Liver (tissue), 3 donors: ENCODE measurements at regions not wholly inside any gene's neighbourhood (a gene's known extent, or its start where the extent isn't known, plus 50 kb on each side); places are given as distances from the start of the nearest gene placed in this dataset.

Source experiments
- EGR1 ChIP-seq, 2 donors: IDR thresholded peaks; 2 replicates each; pipeline ENCODE4 v1.6.1; 2016 to 2018; ENCODE audit warnings: antibody characterized with exemption in 2 of 2, low read depth in 2 of 2
- FOXA1 ChIP-seq: IDR thresholded peaks from 2 replicates; pipeline ENCODE4 v1.6.1; 2016; ENCODE audit warnings: antibody characterized with exemption
- HNF4G ChIP-seq: IDR thresholded peaks from 2 replicates; pipeline ENCODE4 v1.6.1; 2016; ENCODE audit warnings: antibody characterized with exemption
- JUND ChIP-seq, 2 donors: IDR thresholded peaks; 2 replicates each; pipeline ENCODE4 v1.6.1; 2016; ENCODE audit warnings: antibody characterized with exemption in 2 of 2
- MAX ChIP-seq: IDR thresholded peaks from 2 replicates; pipeline ENCODE4 v1.6.1; 2016; ENCODE audit warnings: antibody characterized with exemption
- RAD21 ChIP-seq, 2 donors: IDR thresholded peaks; 2 replicates each; pipeline ENCODE4 v1.6.1; 2016; ENCODE audit warnings: antibody characterized with exemption in 2 of 2, mild to moderate bottlenecking in 2 of 2
- REST ChIP-seq: IDR thresholded peaks from 2 replicates; pipeline ENCODE4 v1.6.1; 2016; ENCODE audit warnings: antibody characterized with exemption, mild to moderate bottlenecking
- RXRA ChIP-seq, 2 donors: IDR thresholded peaks; 2 replicates each; pipeline ENCODE4 v1.6.1; 2017 to 2018; ENCODE audit warnings: antibody characterized with exemption in 2 of 2, mild to moderate bottlenecking in 1 of 2
- SP1 ChIP-seq: IDR thresholded peaks from 2 replicates; pipeline ENCODE4 v1.6.1; 2018; ENCODE audit warnings: antibody characterized with exemption, mild to moderate bottlenecking
- TAF1 ChIP-seq: conservative IDR thresholded peaks from 2 replicates; pipeline ENCODE4 v1.6.1; 2016; ENCODE audit warnings: antibody characterized with exemption, mild to moderate bottlenecking
- YY1 ChIP-seq: IDR thresholded peaks from 2 replicates; pipeline ENCODE4 v1.6.1; 2016; ENCODE audit warnings: antibody characterized with exemption, mild to moderate bottlenecking
- TF ChIP-seq, protein P1 (sequence below): fragments of 150-350 bp; IDR thresholded peaks from 2 replicates; pipeline ENCODE4 v1.5.1; 2017; ENCODE audit warnings: improper control_type of control experiment, low read depth, low read length; ENCODE audit not compliant: missing input control
- TF ChIP-seq, protein P2 (sequence below): IDR thresholded peaks from 2 replicates; pipeline ENCODE4 v1.6.1; 2016; ENCODE audit warnings: antibody characterized with exemption
- TF ChIP-seq, protein P3 (sequence below): IDR thresholded peaks from 2 replicates; pipeline ENCODE4 v1.6.1; 2016; ENCODE audit warnings: antibody characterized with exemption
- donor health status: healthy.
- donor health status: healthy.

DNA sequence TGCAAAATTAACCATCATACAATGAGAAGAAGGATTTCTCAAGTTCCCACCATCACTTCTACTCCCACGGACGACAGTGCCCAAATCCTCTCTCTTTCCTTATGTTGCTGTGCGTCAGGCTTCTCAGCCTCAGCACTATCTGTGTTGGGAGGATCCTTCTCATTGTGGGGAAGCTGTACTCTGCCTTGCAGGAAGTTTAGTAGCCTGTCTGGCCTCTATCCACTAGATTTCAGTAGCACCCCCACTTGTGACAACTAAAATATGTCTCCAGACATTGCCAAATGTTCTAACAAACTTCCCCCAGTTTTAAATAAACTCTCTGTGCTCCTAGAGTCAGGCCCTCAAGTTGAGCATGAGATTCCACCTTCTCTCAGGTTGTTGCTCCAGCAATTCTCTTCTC is 545.9 kb upstream of the ZFP42 start:
- TF ChIP-seq, protein P1, sequence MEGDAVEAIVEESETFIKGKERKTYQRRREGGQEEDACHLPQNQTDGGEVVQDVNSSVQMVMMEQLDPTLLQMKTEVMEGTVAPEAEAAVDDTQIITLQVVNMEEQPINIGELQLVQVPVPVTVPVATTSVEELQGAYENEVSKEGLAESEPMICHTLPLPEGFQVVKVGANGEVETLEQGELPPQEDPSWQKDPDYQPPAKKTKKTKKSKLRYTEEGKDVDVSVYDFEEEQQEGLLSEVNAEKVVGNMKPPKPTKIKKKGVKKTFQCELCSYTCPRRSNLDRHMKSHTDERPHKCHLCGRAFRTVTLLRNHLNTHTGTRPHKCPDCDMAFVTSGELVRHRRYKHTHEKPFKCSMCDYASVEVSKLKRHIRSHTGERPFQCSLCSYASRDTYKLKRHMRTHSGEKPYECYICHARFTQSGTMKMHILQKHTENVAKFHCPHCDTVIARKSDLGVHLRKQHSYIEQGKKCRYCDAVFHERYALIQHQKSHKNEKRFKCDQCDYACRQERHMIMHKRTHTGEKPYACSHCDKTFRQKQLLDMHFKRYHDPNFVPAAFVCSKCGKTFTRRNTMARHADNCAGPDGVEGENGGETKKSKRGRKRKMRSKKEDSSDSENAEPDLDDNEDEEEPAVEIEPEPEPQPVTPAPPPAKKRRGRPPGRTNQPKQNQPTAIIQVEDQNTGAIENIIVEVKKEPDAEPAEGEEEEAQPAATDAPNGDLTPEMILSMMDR, result no peak
- TF ChIP-seq SP1, result no peak
- TF ChIP-seq, protein P2, sequence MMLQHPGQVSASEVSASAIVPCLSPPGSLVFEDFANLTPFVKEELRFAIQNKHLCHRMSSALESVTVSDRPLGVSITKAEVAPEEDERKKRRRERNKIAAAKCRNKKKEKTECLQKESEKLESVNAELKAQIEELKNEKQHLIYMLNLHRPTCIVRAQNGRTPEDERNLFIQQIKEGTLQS, result no peak
- no peak for TF ChIP-seq EGR1 (IDR thresholded peaks at IDR 0.05; ENCODE audit: low read depth in 2 of 2)
- TF ChIP-seq TAF1, result no peak
- TF ChIP-seq REST, result no peak
- TF ChIP-seq FOXA1, result no peak
- TF ChIP-seq HNF4G, result no peak
- no peak for TF ChIP-seq RAD21 (IDR thresholded peaks at IDR 0.05)
- TF ChIP-seq YY1, result no peak
- TF ChIP-seq MAX, result no peak
- no peak for TF ChIP-seq JUND (IDR thresholded peaks at IDR 0.05)
- TF ChIP-seq, protein P3, sequence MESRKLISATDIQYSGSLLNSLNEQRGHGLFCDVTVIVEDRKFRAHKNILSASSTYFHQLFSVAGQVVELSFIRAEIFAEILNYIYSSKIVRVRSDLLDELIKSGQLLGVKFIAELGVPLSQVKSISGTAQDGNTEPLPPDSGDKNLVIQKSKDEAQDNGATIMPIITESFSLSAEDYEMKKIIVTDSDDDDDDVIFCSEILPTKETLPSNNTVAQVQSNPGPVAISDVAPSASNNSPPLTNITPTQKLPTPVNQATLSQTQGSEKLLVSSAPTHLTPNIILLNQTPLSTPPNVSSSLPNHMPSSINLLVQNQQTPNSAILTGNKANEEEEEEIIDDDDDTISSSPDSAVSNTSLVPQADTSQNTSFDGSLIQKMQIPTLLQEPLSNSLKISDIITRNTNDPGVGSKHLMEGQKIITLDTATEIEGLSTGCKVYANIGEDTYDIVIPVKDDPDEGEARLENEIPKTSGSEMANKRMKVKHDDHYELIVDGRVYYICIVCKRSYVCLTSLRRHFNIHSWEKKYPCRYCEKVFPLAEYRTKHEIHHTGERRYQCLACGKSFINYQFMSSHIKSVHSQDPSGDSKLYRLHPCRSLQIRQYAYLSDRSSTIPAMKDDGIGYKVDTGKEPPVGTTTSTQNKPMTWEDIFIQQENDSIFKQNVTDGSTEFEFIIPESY, result no peak
- TF ChIP-seq RXRA (IDR thresholded peaks at IDR 0.05), result no peak
